ENCODE measurements at regions not wholly inside any gene's neighbourhood (a gene's known extent, or its start where the extent isn't known, plus 50 kb on each side); places are given as distances from the start of the nearest gene placed in this dataset.

DNA sequence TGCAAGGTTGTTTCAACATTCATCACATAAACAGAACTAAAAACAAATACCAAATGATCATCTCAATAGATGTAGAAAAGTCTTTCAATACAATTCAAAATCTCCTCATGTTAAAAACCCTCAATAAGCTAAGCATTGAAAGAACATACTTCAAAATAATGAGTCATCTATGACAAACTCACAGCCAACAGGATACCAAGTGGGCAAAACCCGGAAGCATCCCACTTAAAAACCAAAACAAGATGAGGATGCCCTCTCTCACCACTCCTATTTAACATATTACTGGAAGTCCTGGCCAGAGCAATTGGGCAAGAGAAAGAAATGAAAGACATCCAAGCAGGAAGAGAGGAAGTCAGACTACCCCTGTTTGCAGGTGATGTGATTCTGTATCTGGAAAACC is 992.2 kb upstream of the PIK3C3 start:
- DNase-seq (ENCODE audit: low read depth) = no peak

GRCh38 chr18:40957533-40958070 is 997.4 kb upstream of the PIK3C3 start:
- no peak for DNase-seq (ENCODE audit: low read depth)
- no peak overlapping the region for H3K4me3 ChIP-seq (ENCODE audit: low read depth, low read length)

More for the DNA sequence above, 992.2 kb upstream of the PIK3C3 start:
- no peak overlapping the region for H3K4me3 ChIP-seq (ENCODE audit: low read depth, low read length)
- TF ChIP-seq, protein P1, sequence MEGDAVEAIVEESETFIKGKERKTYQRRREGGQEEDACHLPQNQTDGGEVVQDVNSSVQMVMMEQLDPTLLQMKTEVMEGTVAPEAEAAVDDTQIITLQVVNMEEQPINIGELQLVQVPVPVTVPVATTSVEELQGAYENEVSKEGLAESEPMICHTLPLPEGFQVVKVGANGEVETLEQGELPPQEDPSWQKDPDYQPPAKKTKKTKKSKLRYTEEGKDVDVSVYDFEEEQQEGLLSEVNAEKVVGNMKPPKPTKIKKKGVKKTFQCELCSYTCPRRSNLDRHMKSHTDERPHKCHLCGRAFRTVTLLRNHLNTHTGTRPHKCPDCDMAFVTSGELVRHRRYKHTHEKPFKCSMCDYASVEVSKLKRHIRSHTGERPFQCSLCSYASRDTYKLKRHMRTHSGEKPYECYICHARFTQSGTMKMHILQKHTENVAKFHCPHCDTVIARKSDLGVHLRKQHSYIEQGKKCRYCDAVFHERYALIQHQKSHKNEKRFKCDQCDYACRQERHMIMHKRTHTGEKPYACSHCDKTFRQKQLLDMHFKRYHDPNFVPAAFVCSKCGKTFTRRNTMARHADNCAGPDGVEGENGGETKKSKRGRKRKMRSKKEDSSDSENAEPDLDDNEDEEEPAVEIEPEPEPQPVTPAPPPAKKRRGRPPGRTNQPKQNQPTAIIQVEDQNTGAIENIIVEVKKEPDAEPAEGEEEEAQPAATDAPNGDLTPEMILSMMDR (IDR thresholded peaks at IDR 0.05; ENCODE audit: insufficient read depth, low read depth, low read length) = no peak

DNA sequence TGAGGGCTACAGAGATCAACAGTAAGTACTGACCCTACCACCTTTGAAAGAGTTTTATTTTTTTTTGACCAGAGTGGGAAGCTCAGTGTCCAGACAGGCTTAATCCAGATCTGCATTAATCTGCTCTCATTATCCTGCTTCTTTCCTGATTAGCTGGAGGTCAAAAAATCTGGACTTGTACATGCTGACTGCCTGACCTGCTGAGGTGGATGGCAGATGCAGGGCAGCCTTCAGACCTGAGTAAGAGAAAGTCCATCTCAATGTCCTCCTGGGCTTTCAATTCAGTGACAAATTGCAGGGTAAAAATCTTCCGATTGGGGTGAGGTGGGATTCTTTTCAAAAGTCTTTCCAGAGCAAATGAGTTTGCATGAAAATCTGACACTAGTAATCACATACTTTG is 998.8 kb upstream of the PIK3C3 start:
- TF ChIP-seq, protein P1 (IDR thresholded peaks at IDR 0.05; ENCODE audit: insufficient read depth, low read depth, low read length) = no peak
- no peak overlapping the region for H3K4me3 ChIP-seq (ENCODE audit: low read depth, low read length)
- no peak for DNase-seq (ENCODE audit: low read depth)

More at GRCh38 chr18:40957533-40958070, 997.4 kb upstream of the PIK3C3 start:
- TF ChIP-seq, protein P1 (IDR thresholded peaks at IDR 0.05; ENCODE audit: insufficient read depth, low read depth, low read length) = no peak

- TF ChIP-seq, protein P1 (IDR thresholded peaks at IDR 0.05; ENCODE audit: insufficient read depth, low read depth, low read length) = no peak
- no peak overlapping the region for H3K4me3 ChIP-seq (ENCODE audit: low read depth, low read length)
- no peak for DNase-seq (ENCODE audit: low read depth)
These were observed 999.7 kb upstream of the PIK3C3 start for GRCh38 chr18:40955351-40955750.

DNA sequence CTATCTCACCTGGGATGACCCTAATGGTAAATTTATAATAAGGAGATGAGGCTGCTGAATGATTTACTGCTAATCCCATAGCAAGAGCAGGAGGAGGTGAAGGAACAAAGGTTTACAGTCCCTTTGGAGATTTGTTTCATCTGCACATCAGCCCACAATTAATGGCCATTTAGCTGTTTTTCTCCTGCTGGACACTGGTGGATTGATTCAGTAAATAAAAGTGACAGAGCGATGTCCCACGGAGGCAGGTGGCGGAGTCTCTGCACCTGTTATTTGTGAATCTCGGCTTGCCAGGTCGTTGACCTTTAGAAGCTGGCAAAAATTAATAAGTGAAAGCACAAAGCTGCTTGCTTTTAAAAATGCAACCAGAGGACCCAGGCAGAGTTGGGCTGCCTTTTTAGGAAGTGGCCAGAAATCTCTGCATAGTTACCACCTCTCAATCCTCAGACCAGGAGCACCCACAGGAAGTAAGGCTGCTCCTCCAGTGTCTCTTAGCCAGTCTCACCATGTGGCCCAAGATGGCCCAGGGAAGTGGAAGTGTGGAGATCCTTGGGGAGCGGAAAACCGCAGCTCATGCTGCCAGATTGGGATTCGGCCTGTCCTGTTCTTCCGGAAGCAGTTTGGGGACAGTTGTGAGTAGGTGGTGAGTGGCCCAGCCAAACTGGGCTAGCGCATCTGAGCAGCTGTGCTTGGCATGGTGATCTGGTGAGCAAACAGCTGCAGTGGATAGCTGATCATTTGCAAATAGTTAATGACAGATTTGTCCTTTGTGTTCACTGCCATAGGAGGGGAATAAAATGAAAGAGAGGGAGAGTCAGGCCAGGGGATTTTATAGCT is 1005.7 kb upstream of the PIK3C3 start:
- DNase-seq (ENCODE audit: low read depth) = no peak
- TF ChIP-seq, protein P1 (IDR thresholded peaks at IDR 0.05; ENCODE audit: insufficient read depth, low read depth, low read length) = no peak

GRCh38 chr18:40944576-40944975 is 1010.5 kb upstream of the PIK3C3 start:
- H3K4me3 ChIP-seq (ENCODE audit: low read depth, low read length) = no peak overlapping the region
- no peak for DNase-seq (ENCODE audit: low read depth)
- TF ChIP-seq, protein P1 (IDR thresholded peaks at IDR 0.05; ENCODE audit: insufficient read depth, low read depth, low read length) = no peak

More for the DNA sequence above, 1005.7 kb upstream of the PIK3C3 start:
- H3K4me3 ChIP-seq (ENCODE audit: low read depth, low read length) = no peak overlapping the region

Measured in fibroblast of villous mesenchyme (primary cell).